A204.1 (cell line): ENCODE measurements at regions not wholly inside any gene's neighbourhood (a gene's known extent, or its start where the extent isn't known, plus 50 kb on each side); places are given as distances from the start of the nearest gene placed in this dataset.
"Not testable (repeated sequence)": the region's sequence is repeated elsewhere in the genome, so short reads cannot be mapped to it uniquely, and the experiment has no call there.

ENCODE experiments used
- FAIRE-seq: peaks from 2 replicates; lab custom pipeline; 2012; peaks lifted over from hg19 to GRCh38; lab: Jason Lieb, UNC

DNA sequence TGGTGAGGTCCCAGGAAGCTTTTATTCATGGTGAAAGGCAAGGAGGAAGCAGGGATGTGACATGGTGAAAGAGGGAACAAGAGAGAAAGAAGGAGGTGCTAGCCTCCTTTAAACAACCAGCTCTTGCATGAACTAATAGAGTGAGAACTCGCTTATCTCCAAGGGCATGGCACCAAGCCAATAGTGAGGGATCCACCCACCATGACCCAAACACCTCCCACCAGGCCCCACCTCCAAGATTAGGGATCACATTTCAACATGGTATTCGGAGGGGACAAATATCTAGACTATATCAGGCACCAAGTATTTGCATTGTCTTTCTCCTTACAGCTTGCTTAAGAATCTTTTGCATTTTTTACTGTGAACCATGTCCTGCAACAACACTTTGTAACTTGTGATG is 91.9 kb upstream of the DHRS4 start:
- FAIRE-seq, result no peak

DNA sequence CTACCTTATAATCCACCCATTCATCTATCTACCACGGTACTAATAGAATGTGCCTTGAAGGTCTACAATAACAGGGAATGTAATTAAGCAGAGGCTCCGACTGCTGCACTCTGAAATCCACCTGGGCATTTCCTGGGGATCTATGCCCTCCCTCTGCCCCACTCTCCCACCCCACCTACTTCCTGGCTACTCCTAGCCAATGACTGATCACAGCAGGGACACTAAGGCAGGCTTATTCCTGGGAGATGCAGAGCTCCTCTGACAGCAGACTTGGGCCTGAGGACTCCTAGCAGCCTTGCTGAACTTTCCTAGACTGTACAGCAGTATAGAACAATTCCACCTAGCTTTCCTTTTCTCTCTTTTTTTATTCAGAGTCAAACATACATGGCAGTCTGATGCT is 91.1 kb upstream of the DHRS4 start:
- no peak for FAIRE-seq

DNA sequence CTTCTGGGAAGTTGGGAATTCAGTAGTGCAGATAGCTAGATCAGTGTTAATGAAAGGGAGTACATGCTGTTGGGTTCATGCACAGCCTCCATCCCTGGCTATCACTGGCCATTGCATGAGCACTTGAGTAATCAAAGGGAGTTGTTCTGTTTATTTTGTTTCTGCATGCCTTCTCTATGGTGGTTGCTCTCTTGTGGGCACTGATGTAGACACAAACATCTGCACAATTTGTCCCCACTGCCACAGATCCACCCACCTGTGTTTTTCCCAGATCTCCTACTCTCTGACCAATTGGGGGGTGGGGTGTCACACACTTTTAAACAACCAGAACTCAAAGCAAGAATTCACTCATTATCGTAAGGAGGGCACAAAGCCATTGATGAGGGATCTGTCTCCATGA is 89.7 kb upstream of the DHRS4 start:
- no peak for FAIRE-seq

DNA sequence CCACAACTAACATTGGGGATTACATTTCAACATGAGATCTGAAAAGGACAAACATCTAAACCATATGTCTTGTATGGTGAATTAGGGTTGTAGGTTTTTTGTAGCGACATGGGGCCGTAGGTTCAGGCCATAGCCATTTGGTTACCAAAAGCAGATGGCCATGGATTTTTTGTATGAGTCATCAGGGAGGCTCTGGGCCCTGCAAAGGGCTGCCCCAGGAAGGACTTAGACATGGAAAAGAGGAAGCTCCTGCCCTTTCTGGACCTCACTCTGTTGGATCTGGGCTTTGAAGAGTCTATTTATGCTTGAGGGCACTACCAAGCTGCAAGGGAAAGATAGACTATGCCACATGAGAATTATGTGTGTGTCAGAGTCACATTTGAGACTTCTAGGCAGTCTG is 89.3 kb upstream of the DHRS4 start:
- no peak for FAIRE-seq

DNA sequence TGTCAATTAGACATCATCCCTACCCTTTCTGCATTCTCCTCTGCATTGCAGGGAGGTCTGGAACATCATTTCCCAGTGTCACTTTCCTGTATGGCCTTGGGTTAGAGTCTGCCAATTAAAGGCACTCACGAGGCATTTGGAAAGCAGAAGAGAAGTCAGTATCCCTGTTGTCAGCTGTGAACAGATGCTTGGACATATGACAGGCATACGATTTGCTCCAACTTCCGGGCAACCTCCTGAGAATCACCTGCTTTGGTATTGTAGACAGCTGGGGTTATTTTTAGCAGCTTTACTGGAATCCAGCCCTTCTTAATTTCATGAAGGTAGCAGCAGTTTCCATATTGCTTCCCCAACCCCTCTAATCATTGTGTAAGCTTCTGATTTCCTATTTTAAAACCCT is 88.7 kb upstream of the DHRS4 start:
- FAIRE-seq, result no peak

DNA sequence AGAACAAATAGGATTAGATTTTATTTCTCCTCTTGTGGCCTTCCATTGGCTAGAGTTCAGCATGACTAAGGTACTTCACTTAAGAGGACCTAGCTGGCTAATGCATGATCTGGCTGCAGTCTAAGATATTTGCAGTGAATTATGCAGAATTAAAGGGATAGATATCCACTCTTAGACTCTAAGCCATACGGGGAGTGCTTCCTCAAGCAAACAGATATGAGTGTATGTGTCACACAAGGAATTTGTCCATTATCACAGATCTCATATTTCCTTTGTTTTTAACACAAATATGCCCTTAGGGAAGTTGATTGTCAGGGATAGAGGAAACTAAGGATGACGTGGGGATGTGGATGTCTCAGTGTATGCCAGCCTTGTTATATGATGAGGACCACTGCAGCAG is 88.1 kb upstream of the DHRS4 start:
- no peak for FAIRE-seq

DNA sequence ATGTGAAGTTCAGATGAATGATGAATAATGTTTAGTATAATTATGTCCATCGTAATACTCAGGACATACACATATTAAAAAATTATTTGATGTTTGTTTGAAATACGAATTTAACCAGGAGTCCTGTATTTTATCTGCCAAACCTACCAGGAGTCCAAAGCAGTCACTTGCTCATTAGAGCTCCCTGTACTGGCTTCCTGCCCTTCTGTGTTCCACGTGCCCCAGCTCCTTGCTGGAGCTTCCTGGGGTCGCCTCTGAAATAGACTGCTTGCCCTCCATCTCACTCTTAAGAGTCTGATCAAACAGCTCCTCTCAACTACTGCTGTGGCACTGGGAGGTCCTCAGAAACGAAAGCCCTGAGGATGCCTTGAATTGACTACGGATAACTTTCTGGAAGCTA is 87.3 kb upstream of the DHRS4 start:
- no peak for FAIRE-seq

DNA sequence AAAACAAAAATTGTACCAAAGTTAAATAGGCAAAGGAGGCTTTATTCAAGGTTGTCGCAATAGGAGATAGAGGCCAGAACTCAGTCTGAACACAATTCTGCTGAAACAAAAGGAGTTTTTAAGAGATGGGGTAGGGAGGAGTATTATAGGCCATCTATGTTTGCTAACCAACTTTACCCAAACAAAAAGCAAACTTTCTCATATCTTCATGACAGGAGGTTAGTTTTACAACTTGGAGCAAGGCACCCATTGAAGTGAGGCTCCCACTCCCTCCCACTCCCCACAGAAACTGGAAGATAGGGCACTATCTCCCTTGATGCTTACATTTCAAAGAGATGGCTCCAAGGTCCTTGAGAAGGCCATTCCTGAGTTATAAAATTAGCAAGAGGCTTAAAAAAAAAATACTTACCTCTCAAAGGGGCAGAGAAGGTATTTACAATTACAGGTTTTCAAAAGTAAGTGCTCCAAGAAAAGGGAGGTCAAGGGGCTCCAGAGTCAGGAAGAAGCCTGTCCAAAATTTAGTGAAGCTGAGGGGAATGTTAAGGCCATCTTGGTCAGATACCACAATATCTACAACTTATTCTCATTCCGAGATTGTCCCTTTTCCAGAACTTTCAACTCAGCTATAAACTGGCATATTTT is 84.4 kb upstream of the DHRS4 start:
- no peak for FAIRE-seq

DNA sequence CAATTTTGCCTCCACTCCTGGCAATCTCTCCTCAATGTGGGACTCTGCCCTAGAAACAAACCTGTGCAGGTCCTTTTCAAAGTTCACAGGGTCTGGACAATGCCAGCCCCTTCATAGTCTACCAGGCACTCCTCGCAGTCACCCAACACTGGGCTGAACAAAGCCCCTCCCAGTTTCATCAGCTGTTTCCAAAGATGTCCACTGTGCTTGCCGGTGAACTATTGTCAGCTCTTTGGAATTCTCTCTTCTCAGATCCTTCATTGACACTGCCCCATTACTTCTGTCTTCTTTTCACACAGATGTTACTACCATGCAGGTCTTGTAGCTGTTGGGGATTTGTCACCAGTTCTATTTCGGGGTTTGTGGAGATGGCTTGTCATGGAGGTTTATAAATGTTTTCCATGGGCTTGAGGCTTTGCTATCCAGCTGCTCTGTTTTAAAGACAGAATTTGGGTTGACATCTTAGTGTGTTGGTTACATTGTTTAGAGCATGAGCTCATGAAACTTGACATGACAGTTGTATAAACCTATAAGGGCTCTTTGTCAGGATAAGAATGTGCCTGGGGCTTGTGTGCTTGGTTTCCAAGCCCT is 77.3 kb upstream of the DHRS4 start:
- no peak for FAIRE-seq

DNA sequence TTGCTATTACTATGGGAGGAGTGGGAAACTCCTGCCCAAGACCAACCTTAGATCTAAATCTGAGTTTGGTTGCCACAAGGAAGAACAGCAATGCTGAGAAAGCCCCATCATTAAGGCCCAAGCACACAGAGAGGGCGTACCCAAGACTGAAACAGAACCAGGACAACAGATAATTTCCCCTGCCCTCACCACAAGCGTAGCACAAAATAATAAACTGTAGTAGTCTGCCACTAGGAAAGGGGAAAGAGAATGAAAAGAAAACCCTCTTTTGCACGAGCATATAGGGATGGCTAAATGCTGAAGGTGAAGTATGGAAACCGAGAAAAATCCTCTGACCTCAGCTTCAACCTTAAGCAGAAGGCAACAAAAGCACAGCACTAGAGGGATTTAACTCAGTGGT is 76.5 kb upstream of the DHRS4 start:
- FAIRE-seq, result no peak

DNA sequence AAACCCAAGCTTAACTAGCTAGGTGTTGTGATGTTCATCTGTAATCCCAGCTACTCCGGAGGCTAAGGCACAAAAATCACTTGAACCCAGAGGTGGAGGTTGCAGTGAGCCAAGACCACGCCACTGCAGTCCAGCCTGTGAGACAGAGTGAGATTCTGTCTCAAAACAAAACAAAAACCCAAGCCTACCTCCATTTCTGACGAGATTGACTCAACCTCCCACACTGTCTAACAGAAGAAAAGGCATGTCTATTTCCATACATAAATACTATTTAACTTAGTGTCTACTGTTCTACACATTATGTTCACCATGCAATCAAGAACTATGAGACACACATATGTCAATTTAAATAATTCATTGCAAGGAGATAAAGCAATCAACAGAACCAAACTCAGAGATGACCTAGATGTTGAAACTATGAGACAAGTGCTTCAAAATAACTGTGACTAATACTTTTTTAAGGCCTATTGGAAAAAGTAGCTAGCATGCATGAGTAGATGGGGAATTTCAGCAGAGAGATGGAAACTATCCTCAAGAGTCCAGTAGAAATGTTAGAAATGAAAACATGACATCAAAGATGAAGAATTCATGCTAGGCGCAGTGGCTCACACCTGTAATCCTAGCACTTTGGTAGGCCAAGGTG is 75.9 kb upstream of the DHRS4 start:
- FAIRE-seq, result no peak

DNA sequence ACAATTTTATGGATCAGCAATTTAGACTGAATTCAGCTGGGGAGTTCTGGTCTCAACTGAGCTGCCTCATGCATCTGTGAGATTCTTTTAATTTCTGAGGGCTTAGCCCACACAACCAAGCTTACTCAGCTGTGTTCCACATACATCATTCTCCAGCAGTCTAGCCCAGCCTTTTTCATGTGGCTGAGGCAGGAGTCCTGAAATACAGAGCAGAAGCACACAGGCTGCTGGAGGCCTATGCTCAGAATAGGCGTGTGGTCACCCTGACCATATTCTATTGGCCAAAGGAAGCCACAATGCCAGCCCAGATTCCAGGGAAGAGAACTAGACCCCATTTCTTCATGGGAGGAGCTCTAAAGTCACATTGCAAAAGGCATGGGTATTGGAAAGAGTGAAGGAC is 72.3 kb upstream of the DHRS4 start:
- FAIRE-seq, result no peak

DNA sequence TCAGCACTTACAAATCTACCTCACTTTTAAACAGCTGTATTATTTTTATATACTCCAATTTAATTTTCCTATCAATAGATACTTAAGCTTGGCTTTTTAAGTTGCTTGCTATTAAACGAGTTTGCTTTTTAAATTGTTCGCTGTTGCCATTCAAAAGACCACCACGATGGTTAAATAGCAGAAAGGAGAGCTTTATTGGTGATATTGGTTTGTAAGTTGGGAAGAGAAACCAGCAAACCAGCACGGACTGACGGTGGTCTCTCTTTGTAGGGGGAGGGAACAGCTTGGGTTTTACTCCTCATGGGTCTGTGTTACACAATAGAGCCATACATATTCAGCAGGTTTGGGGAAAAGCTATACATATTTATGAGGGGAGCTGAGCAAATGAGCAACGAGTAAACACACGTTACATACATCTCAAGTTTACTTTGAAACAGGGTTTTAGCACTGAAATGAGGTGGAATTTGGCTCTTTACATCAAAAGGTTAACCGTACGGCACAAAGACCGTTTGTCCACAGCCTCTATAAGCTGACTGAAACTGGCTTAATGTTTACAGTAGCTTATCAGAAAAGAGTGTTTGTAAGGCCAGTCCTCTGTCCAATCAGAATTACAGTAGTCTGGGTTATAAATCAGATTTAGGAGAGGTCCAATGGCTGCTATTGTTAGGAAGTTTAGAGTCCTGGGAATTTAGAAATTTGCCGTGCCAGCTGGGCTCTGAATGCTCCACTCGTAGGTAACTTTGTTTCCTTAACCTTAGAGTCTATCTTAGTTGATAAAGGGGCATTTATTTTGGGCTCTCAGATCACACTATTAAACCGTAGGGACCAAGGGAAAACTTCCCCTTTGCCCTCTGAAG is 69.7 kb upstream of the DHRS4 start:
- no peak for FAIRE-seq

DNA sequence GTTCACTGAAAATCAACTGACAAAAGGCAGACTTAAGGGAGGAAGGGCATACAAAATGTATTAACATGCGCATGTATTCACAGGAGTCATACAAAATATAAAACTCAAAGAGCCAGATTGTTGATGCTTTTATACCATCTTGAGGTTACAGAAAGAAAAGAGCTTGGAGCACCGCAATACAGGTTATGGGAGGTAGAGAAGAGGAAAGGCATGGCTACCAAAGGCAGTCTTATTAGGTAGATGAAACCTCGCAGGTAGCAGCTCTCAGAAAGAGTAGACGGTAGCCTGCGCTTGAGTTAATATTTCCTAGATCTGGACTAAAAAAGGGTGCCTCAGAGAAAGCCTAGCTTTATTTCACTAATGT is 69.0 kb upstream of the DHRS4 start:
- FAIRE-seq, result no peak

DNA sequence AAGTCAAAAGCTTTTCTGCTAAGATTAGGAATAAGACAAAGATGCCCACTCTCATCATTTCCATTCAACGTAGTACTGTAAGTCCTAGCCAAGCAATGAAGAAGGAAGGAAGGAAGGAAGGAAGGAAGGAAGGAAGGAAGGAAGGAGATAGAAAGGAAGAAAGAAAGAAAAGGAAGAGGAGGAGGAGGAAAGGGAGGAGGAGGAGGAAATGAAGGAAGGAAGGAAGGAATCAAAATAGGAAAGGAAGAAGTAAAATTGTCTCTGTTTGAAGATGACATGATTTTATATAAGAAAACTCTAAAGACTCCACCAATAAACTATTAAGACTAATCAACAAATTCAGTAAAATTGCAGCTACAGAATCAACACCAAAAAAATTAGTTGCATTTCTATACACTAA is 66.0 kb upstream of the DHRS4 start:
- FAIRE-seq, result no peak

DNA sequence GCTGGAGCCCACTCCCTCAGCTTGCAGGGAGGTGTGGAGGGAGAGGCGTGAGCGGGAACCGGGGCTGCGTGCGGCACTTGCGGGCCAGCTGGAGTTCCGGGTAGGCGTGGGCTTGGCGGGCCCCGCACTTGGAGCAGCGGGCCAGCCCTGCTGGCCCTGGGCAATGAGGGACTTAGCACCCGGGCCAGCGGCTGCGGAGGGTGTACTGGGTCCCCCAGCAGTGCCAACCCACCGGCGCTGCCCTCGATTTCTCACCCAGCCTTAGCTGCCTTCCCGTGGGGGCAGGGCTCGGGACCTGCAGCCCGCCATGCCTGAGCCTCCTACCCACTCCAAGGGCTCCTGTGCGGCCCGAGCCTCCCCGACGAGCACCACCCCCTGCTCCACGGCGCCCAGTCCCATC is 61.9 kb upstream of the DHRS4 start:
- not testable (repeated sequence) for FAIRE-seq

DNA sequence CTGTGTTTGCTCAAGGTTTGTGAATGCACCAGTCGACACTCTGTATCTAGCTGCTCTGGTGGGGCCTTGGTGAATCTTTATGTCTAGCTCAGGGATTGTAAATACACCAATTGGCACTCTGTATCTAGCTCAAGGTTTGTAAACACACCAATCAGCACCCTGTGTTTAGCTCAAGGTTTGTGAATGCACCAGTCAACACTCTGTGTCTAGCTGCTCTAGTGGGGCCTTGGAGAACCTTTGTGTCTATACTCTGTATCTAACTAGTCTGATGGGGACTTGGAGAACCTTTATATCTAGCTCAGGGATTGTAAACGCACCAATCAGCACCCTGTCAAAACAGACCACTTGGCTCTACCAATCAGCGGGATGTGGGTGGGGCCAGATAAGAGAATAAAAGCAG is 61.3 kb upstream of the DHRS4 start:
- not testable (repeated sequence) for FAIRE-seq

DNA sequence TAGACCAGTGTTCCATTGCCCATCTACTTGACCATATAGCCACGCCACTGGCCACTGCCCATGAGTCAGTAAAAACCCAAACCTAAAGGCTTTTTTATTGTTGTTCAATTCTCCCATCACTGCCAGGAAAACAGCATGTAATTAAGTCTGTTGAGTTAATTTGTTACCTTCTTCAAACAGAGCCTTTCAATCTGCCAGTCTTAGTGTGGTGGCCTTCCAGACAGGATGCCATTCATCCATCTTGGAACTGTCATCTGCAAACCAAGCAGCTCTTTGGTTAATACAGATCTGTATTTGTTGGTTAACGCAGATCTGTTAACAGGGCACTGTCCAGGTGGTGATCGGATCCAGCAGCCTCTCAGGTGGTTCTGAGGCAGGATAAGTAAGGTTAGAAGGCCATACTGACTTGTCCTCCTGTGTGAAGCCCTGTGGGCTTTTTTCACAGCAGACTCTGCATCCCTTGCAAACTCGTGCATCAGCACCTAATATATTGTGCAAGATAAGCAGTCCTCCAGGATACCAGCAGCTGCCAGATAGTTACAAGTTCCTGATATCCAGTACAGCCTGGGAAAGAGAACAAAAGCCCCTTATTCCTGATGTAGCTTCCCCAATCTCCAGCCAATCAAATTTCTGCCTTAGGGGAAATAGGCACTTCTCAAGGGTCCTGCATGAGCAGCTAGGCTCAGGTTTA is 59.1 kb upstream of the DHRS4 start:
- no peak for FAIRE-seq

DNA sequence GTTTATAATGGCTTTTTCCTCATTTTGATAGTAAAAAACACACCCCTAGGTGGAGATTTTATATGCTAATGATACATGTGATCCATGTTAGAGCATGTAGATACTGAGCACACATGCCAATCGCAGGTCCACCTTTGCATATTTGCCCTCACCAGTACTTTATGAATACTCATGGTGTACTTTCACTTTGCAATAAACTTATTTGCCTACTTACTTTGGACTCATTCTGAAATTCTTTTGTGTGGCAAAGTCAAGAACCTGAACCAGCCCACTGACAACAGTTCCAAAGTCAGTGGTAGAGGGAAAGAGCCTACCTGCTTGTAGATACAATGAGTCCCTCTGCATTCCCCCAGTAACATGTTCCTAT is 58.5 kb upstream of the DHRS4 start:
- FAIRE-seq, result no peak

DNA sequence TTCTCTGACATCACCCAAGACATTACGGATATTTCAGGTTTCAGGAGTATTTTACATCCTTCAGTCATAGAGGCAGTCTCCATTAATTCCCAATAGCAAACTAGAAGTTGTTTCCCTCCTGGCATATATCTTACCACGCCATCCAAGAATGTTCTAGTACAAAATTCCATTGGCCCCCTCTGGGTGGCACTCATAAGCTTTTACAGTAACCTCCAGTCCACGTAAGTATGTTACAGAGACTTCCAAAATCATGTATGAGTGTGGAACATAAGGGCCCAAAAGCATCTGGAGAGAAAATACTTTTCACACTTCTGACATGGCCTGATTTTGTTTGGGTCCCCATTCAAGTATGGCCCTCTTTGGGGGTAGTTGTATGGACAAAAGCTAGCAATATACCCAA is 58.1 kb upstream of the DHRS4 start:
- no peak for FAIRE-seq

DNA sequence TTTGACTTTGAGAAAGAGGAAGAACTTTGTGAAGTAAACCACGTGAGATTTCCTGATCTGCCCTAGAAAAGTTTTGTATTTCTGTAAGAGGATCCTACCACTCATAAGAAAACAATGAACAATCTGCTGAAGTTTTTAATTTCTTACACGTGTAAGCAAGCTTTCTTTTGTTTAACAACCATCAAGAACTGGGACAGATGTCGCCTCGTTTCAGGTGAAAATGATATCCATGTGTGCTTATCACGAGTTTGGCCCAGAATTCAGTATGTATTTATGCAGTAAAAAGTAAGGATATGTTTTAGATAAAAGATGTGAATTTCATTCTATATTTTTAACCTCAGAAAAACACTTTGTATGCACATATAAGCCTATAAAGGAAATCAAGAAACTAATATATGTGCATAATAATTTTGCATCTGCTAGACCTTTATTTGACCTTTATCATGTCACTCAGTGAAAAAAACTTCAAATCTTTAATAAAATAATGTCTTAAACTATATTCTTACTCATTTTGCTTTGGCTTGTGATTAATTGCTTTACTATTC is 56.9 kb upstream of the DHRS4 start:
- FAIRE-seq, result no peak

DNA sequence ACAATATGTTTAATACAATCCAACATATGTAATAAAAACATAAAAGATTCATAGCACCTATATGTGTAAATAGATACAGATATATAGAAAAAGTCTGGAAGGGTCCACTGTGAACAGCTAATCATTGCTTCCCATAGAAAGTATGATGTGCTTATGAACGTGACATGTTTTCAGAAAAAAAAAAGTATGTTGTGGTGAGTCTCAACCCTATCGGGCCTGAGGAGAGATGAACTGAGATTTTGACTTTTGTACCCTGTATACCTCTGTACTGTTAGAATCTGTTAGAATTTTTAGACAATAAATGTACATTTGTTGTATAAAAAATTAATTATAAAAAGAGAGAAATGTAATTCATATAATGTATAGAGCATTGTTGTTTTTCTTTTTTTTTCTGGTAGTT is 56.3 kb upstream of the DHRS4 start:
- not testable (repeated sequence) for FAIRE-seq
